Neuron (in vitro differentiated cells): ENCODE measurements at regions not wholly inside any gene's neighbourhood (a gene's known extent, or its start where the extent isn't known, plus 50 kb on each side); places are given as distances from the start of the nearest gene placed in this dataset.

Experiments used
- H2AFZ ChIP-seq: one replicate; pipeline ENCODE4 v1.6.1; 2013; ENCODE audit warnings: low read depth, mild to moderate bottlenecking, inconsistent platforms, low read length, moderate library complexity
- H3K27me3 ChIP-seq: one replicate; pipeline ENCODE4 v1.6.1; 2013; ENCODE audit warnings: low read length; ENCODE audit not compliant: insufficient read depth
- H3K36me3 ChIP-seq: one replicate; pipeline ENCODE4 v1.6.1; 2013; ENCODE audit warnings: low read length; ENCODE audit not compliant: insufficient read depth
- H3K4me1 ChIP-seq: one replicate; pipeline ENCODE4 v1.6.1; 2013; ENCODE audit warnings: low read length; ENCODE audit not compliant: insufficient read depth
- H3K4me3 ChIP-seq: 2 replicates; pipeline ENCODE4 v1.5.1; 2013; ENCODE audit warnings: mild to moderate bottlenecking, low read length, moderate library complexity
- H3K9me3 ChIP-seq: one replicate; pipeline ENCODE4 v1.6.1; 2013; ENCODE audit warnings: low read length

DNA sequence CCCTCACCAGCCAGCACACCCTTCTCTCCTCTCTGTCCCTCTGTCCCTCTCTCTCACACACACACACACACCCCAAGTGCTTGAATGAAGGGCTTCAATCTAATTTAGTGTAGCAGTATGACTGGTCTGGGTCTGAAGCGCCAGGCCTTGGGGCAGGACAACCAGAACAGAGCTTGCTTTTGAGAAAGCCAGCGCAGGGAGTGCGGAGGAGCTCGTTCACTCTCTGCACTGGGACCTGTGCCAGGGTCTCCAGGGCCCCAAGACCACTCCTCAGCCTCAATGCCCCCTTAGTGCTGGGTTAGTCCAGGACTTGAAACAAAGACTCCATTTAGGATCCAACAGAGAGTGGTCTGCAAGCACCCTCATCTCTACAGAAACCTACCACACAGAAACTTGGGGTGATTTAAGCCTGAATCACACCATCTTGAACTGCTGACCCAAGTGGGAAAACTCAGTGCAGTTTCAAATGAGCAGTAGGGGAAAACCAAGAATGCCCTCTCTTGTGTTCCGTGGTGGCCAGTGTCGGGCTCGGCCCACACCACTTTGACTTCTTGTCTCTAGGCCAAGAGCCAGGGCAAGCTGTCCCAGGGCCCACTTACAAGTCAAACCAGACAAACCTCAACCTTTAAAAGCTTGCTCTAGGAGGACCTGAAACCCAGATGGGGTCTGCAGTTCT lies 66.6 kb upstream of the WIPF1 start:
- Histone ChIP-seq H3K9me3 (no peaks in the 10 kb centered on the region), H2AFZ (no peak overlapping the region), H3K27me3 (no peaks in the 10 kb centered on the region), H3K4me3 (no peak overlapping the region), H3K4me1 (peaks cover 9% of the 10 kb centered on the region), H3K36me3 (no peaks in the 10 kb centered on the region)

DNA sequence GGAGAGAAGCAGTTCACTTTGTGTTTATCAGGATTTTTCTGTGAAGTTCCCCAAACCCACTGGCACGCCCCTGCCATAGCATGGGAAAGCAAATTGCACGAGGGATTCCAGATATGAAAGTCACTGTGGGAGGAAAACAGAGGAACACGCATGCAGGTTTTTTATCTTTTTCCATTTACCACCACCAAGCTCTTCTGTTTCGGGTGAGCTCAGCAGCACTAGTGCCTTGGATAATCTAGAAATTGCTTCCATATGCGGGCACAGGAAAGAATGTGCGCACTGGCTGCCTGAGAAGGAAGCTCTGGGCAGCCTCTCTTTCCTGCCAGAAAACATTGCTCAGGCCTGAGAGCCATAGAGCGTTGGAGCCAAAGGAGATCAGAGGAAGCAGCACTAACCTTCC lies 65.9 kb upstream of the WIPF1 start:
- Histone ChIP-seq H3K4me1 (peaks cover 9% of the 10 kb centered on the region), H3K9me3 (no peaks in the 10 kb centered on the region), H2AFZ (no peak overlapping the region), H3K4me3 (no peak overlapping the region), H3K27me3 (no peaks in the 10 kb centered on the region), H3K36me3 (no peaks in the 10 kb centered on the region)

DNA sequence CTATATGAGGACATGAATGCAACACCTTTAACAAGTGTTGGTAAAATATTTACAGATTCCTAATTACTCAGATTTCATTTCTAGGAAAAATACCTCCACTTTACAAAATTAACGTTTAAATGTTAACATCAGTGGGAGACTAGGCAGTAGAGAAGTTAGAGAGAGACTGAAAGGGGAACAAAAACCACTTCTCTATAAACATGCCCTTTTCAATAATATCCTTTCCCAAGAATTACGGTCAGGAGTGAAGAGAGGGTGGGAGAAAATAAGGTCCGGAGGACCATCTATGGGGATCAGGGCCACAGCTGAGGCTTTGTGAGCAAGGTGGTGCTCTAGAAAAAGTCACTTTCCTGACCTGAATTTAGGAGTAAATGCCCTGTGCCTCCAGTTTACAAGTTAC lies 65.3 kb upstream of the WIPF1 start:
- H2AFZ ChIP-seq: no peak overlapping the region
- no peak overlapping the region for H3K4me3 ChIP-seq
- peaks cover 9% of the 10 kb centered on the region for H3K4me1 ChIP-seq
- no peaks in the 10 kb centered on the region for H3K27me3 ChIP-seq
- no peaks in the 10 kb centered on the region for H3K9me3 ChIP-seq
- H3K36me3 ChIP-seq: no peaks in the 10 kb centered on the region

DNA sequence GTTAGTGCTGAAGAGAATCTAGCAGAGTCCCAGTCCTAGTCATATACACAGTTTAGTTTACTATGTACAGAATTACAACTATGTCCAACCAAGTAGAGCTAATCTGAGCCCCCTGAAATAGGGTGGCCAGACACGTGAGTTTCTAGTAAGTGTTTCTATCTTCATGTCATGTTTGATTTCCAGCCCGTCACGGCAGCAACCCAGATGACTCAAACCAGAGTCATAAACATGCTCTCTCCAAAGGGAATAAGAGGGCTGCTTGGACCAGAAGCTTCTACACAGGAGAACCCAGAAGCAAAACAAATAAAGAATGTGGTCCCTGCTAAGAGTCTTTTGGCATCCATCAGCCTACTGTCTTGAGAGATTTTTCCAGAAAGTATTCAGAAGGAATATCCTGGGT lies 64.9 kb upstream of the WIPF1 start:
- Histone ChIP-seq H3K4me3 (no peak overlapping the region), H3K36me3 (no peaks in the 10 kb centered on the region), H2AFZ (no peak overlapping the region), H3K9me3 (no peaks in the 10 kb centered on the region), H3K27me3 (no peaks in the 10 kb centered on the region), H3K4me1 (peaks cover 9% of the 10 kb centered on the region)

DNA sequence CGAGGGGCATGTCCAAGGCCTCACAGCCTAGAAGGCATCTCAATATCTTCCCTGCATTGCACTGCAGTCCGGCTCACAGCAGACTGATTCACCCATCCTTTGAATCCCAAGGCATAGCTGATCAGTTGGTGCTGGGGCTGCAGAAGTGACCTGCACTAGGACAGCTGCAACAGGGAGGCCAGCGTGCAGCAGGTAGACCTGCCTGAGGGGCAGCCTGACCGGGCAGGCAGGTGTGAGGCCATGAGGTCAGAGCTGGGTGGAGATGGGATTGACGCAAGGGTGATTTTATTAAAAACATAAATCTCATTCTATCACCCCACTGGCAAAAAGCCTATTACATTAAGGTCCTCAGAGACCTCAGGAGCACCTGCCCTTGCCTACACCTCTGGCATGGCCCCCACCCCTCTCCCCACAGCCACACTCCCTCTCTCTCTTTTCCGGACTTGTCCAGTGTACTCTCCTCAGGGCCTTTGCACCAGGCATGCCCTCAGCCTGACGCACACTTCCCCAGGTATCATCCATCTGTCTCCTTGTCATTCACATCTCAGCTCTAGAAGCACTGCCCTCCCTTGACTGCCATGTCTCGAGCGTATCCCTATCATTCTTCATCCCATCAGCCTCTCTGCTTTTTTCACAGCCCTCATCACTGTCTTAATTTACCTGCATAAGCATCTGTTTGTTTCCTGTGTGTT lies 63.5 kb upstream of the WIPF1 start:
- no peaks in the 10 kb centered on the region for H3K9me3 ChIP-seq
- H3K4me3 ChIP-seq: no peak overlapping the region
- no peaks in the 10 kb centered on the region for H3K36me3 ChIP-seq
- H3K27me3 ChIP-seq: no peaks in the 10 kb centered on the region
- H2AFZ ChIP-seq: no peak overlapping the region
- no peaks in the 10 kb centered on the region for H3K4me1 ChIP-seq

DNA sequence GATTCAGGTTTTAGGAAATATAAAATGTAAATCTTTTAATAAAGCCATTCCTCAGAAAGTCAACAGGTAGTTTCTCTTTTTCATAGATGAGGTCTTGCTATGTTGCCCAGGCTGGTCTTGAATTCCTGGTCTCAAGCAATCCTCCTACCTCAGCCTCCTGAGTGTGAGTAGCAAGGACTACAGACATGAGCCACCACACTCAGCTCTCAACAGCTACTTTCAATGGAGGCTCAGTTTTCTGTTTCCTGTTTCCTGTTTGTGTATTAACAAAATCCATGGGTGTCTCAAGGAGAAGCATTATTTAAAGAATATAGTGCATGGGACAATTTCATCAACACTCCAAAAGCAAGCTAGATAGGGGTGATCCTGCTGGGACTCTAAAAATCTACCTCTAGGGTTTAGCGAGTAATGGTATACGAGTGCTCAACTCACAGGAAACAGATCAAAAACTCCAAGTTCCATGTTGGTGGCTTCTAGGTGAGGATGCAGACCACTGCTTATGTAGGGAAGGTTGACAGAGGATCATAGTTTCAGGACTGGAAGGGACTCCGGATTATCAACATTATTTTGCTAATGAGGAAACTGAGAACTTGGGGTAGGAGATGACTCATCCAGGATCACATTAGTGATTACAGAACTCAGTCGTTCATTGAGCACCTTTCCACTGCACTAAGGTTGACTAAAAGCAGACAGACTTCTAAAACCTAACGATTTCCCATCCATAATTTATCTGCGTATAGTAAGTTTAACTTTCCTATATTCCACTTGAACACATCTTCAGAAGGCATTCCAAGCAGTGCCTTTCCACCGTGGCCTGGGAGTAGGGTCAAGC lies 61.7 kb upstream of the WIPF1 start:
- H3K27me3 ChIP-seq: no peaks in the 10 kb centered on the region
- no peaks in the 10 kb centered on the region for H3K36me3 ChIP-seq
- no peak overlapping the region for H3K4me3 ChIP-seq

DNA sequence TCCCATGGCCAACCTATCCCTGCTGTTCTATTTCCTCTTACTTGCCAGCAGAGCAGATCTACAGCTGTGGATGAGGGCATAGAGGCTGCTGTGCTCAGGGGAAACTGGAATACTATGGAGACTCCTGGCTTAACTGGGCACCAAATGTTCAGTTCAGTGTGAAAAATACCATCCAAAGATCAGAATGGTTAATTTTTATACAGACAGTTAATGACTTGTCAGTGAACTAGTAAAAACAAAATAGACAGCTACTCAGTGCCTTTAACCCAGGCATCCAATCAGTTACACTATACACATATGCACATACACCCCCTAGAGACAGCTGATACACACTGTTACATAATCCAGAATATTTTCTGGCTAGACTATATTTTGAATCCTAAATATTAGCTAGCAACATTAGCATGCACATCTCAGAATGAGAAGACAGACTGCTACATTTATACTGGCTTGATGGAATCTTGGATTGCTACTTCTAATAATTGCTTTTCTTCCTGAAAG lies 59.1 kb upstream of the WIPF1 start:
- Histone ChIP-seq H2AFZ (no peak overlapping the region), H3K4me1 (no peaks in the 10 kb centered on the region), H3K9me3 (peaks cover 9% of the 10 kb centered on the region), H3K4me3 (no peak overlapping the region), H3K27me3 (no peaks in the 10 kb centered on the region), H3K36me3 (no peaks in the 10 kb centered on the region)

More for the DNA sequence above, 61.7 kb upstream of the WIPF1 start:
- Histone ChIP-seq H2AFZ (no peak overlapping the region), H3K4me1 (no peaks in the 10 kb centered on the region), H3K9me3 (peaks cover 6% of the 10 kb centered on the region)

DNA sequence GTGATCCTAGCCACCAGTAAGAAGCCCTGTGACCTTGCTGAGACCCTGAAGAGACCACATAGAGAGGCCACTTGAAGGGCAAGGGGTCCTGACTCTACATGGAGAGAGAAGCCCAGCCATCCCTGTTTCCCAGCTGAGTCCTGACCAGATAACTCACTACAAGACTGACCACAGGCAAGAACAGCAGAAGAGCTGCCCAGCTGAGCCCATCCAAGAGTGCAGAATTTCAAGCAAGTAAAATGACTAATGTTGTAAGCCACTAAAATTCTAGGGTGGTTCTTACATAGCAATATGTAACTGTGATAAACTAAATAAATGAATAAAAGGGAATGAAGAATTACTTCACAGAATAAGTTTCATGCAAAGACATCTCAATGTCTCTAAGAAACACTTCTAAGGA lies 58.4 kb upstream of the WIPF1 start:
- Histone ChIP-seq H3K36me3 (no peaks in the 10 kb centered on the region), H3K4me3 (no peak overlapping the region), H3K9me3 (peaks cover 9% of the 10 kb centered on the region), H3K27me3 (no peaks in the 10 kb centered on the region), H3K4me1 (no peaks in the 10 kb centered on the region), H2AFZ (no peak overlapping the region)

DNA sequence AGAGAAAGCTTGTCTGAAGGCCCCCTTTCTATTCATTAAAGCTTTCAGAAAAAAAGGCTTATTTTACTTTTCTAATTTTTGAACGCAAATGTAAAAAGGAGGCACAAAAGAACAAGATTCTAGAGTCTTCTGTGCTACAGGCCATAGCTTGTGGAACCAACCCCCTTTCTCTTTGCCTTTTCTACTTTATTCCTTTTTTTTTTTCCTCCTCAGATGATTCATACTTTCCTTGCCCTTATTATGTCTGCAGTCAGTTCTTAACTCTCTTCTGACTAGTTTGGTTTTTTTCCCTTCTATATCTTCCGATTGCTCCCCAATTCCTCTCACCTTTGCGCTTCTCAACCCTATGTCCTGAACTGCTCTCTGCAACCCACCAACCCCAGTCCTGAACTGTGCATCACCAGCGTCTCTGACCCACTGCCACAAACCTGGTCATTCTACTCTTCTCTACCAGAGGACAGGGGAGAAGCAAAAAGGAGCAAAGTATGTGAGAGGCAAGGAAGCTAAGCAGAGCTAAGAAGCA lies 56.9 kb upstream of the WIPF1 start:
- no peak overlapping the region for H2AFZ ChIP-seq
- no peaks in the 10 kb centered on the region for H3K36me3 ChIP-seq
- peaks cover 11% of the 10 kb centered on the region for H3K9me3 ChIP-seq
- no peaks in the 10 kb centered on the region for H3K27me3 ChIP-seq
- H3K4me3 ChIP-seq: no peak overlapping the region
- H3K4me1 ChIP-seq: no peaks in the 10 kb centered on the region

DNA sequence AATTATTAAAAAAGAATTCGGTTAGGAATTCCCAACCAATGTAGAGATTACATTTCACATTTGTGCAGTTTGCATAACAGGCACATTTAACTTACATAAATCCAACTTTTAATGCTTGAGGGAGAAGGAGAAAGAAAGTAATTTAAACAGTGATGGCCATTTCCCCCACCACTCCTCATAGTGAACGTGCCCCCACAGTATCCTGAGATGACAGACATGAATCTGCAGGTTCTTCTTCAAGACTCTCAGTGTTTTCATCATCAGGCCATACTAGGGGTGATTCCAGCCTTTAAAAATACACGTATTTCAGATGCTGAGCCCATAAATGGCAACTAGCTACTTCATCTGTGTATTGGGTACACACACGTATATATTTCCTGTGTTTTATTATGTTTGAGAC lies 51.3 kb upstream of the WIPF1 start:
- H2AFZ ChIP-seq: no peak overlapping the region
- no peaks in the 10 kb centered on the region for H3K36me3 ChIP-seq
- H3K27me3 ChIP-seq: no peaks in the 10 kb centered on the region
- peaks cover 10% of the 10 kb centered on the region for H3K9me3 ChIP-seq
- H3K4me1 ChIP-seq: peaks cover 3% of the 10 kb centered on the region
- no peak overlapping the region for H3K4me3 ChIP-seq
